ENCODE measurements at regions not wholly inside any gene's neighbourhood (a gene's known extent, or its start where the extent isn't known, plus 50 kb on each side); places are given as distances from the start of the nearest gene placed in this dataset.

DNA sequence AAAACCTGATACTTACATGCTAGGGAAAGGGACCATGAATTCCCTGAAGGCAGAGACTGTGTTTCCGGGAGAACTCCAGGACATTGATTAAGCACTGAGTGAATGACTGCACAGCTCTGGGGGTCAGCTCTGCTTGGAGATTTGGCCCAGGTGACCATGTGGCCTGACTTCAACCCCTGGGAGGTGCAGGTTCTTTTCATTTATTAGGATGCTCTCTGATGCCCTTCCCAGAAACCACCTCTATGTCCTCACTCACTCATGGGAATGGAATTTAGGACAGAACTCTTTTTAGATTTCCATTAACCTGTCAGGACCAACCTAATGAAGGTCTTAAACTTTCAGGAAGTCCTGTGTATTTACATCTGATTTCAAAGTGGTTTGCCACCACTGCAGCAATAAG, 393.3 kb upstream of the ARGLU1 start:
- ChIA-PET CTCF (no interaction called here), POLR2A (no interaction called here), RAD21 (ENCODE audit: low non-redundant PET in 1 of 2, low total read pairs in 2 of 2, uncharacterized antibody in 2 of 2, unreplicated experiment in 2 of 2) (no interaction called here)
- intact Hi-C loops (cut with micrococcal nuclease): no loop called here
- DNase-seq (ENCODE audit: low read depth, low spot score) (no peak), ATAC-seq (no peak)
- Histone ChIP-seq H3K27me3 (ENCODE audit: insufficient read depth, low read length) (no peaks in the 10 kb centered on the region), H3K4me2 (ENCODE audit: low read length) (no peak overlapping the region), H3K9me2 (ENCODE audit: insufficient read depth) (no peaks in the 10 kb centered on the region), H3K9ac (ENCODE audit: low read length) (no peak overlapping the region), H3K4me3 (replicated peaks in 1 of 2; ENCODE audit: low read depth in 1 of 2, low read length in 2 of 2) (no peak overlapping the region), H3K27ac (ENCODE audit: low read depth, low read length) (no peak overlapping the region), H3K9me3 (ENCODE audit: control insufficient read depth in 1 of 2, insufficient read depth in 1 of 2, low read depth in 1 of 2, low read length in 2 of 2) (no peaks in the 10 kb centered on the region), H3K79me2 (ENCODE audit: insufficient read depth, low read length) (no peaks in the 10 kb centered on the region), H3K4me1 (ENCODE audit: control insufficient read depth in 1 of 2, insufficient read depth in 2 of 2, low read length in 2 of 2) (no peaks in the 10 kb centered on the region), H4K20me1 (ENCODE audit: insufficient read depth) (no peaks in the 10 kb centered on the region), H2AFZ (ENCODE audit: low read depth, low read length, poor library complexity, severe bottlenecking) (no peak overlapping the region), H3K36me3 (ENCODE audit: control insufficient read depth in 1 of 2, insufficient read depth in 2 of 2, low read length in 2 of 2) (no peaks in the 10 kb centered on the region)
- no peak for TF ChIP-seq ELF1 (IDR thresholded peaks at IDR 0.05; ENCODE audit: borderline replicate concordance, low read depth)
- BruUV-seq (replicated peaks): no TSS peak

DNA sequence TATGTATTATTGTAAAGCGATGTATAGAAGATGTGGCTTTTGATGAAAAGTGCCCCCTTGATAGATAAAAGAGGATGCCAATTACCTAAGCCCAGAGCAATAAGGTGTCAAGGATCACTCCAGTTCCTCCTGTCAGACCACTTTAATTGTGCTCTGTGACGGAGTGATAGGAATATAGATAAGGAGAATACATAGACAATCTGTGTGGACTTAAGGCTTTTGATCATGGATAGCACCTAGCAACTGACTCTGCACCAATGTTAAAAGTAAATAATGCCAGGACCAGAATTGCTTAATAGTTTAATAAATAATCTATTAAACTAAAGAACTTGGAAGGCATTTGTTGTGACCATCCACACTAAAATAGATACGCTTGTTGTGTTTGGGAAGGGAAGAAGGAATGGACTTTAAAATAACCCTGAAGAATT, 390.7 kb upstream of the ARGLU1 start:
- POLR2A ChIA-PET: no interaction called here

More for the DNA sequence above, 390.7 kb upstream of the ARGLU1 start:
- Histone ChIP-seq H3K9ac (ENCODE audit: low read length) (no peak overlapping the region), H3K79me2 (ENCODE audit: insufficient read depth, low read length) (no peaks in the 10 kb centered on the region), H3K9me3 (ENCODE audit: control insufficient read depth in 1 of 2, insufficient read depth in 1 of 2, low read depth in 1 of 2, low read length in 2 of 2) (no peaks in the 10 kb centered on the region), H3K9me2 (ENCODE audit: insufficient read depth) (no peaks in the 10 kb centered on the region), H3K4me2 (ENCODE audit: low read length) (no peak overlapping the region), H3K4me1 (ENCODE audit: control insufficient read depth in 1 of 2, insufficient read depth in 2 of 2, low read length in 2 of 2) (no peaks in the 10 kb centered on the region), H4K20me1 (ENCODE audit: insufficient read depth) (no peaks in the 10 kb centered on the region), H2AFZ (ENCODE audit: low read depth, low read length, poor library complexity, severe bottlenecking) (no peak overlapping the region), H3K27me3 (ENCODE audit: insufficient read depth, low read length) (no peaks in the 10 kb centered on the region), H3K36me3 (ENCODE audit: control insufficient read depth in 1 of 2, insufficient read depth in 2 of 2, low read length in 2 of 2) (no peaks in the 10 kb centered on the region), H3K27ac (ENCODE audit: low read depth, low read length) (no peak overlapping the region), H3K4me3 (replicated peaks in 1 of 2; ENCODE audit: low read depth in 1 of 2, low read length in 2 of 2) (no peak overlapping the region)
- TF ChIP-seq CBX3 (IDR thresholded peaks at IDR 0.05; ENCODE audit: low read depth) (no peak), SRF (IDR thresholded peaks at IDR 0.05; ENCODE audit: low read depth) (no peak), EZH2 (IDR thresholded peaks at IDR 0.05) (no peak), ZFX (IDR thresholded peaks at IDR 0.05) (no peak), TCF7L2 (IDR thresholded peaks at IDR 0.05; ENCODE audit: borderline replicate concordance, extremely low read depth, insufficient read depth, insufficient read length) (no peak), POLR2A (IDR thresholded peaks at IDR 0.05; ENCODE audit: borderline replicate concordance, extremely low read depth, insufficient read depth, insufficient read length) (no peak), FOSL1 (IDR thresholded peaks at IDR 0.05; ENCODE audit: low read depth) (no peak), EGR1 (IDR thresholded peaks at IDR 0.05; ENCODE audit: low read depth) (no peak), RAD21 (IDR thresholded peaks at IDR 0.05; ENCODE audit: low read depth) (no peak), SIN3A (IDR thresholded peaks at IDR 0.05; ENCODE audit: low read depth) (no peak), YY1 (IDR thresholded peaks at IDR 0.05; ENCODE audit: extremely low read depth, insufficient replicate concordance, low read depth, low read length) (no peak), SP1 (IDR thresholded peaks at IDR 0.05; ENCODE audit: low read depth) (no peak), POLR2AphosphoS5 (IDR thresholded peaks at IDR 0.05; ENCODE audit: low read depth, low read length) (no peak)
- TF ChIP-seq, protein P1, sequence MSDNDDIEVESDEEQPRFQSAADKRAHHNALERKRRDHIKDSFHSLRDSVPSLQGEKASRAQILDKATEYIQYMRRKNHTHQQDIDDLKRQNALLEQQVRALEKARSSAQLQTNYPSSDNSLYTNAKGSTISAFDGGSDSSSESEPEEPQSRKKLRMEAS (IDR thresholded peaks at IDR 0.05): no peak
- TF ChIP-seq, protein P2, sequence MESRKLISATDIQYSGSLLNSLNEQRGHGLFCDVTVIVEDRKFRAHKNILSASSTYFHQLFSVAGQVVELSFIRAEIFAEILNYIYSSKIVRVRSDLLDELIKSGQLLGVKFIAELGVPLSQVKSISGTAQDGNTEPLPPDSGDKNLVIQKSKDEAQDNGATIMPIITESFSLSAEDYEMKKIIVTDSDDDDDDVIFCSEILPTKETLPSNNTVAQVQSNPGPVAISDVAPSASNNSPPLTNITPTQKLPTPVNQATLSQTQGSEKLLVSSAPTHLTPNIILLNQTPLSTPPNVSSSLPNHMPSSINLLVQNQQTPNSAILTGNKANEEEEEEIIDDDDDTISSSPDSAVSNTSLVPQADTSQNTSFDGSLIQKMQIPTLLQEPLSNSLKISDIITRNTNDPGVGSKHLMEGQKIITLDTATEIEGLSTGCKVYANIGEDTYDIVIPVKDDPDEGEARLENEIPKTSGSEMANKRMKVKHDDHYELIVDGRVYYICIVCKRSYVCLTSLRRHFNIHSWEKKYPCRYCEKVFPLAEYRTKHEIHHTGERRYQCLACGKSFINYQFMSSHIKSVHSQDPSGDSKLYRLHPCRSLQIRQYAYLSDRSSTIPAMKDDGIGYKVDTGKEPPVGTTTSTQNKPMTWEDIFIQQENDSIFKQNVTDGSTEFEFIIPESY (IDR thresholded peaks at IDR 0.05; ENCODE audit: extremely low read depth, insufficient replicate concordance, low read length): no peak
- ATAC-seq (no peak), DNase-seq (ENCODE audit: low read depth, low spot score) (no peak)
- CTCF ChIA-PET: no interaction called here
- intact Hi-C loops (cut with micrococcal nuclease): no loop called here
- RAD21 ChIA-PET (ENCODE audit: low non-redundant PET in 1 of 2, low total read pairs in 2 of 2, uncharacterized antibody in 2 of 2, unreplicated experiment in 2 of 2): no interaction called here
- no TSS peak for BruUV-seq (replicated peaks)
